Hematopoietic multipotent progenitor cell treated with erythropoietin and hydrocortisone succinate and interleukin-3 and kit ligand, for 15 days (in vitro differentiated cells): ENCODE measurements at regions not wholly inside any gene's neighbourhood (a gene's known extent, or its start where the extent isn't known, plus 50 kb on each side); places are given as distances from the start of the nearest gene placed in this dataset.
"Not testable (repeated sequence)": the region's sequence is repeated elsewhere in the genome, so short reads cannot be mapped to it uniquely, and the experiment has no call there.

Source experiments
- DNase-seq: peaks from one replicate; pipeline ENCODE4 v3.0.0-alpha.2; 2015; ENCODE audit warnings: low spot score

GRCh38 chr5:135157421-135158313 is 123.6 kb upstream of the PITX1 start:
- peak; percentile 42 for DNase-seq

- DNase-seq: no peak
Observed at GRCh38 chr5:135156715-135157404, 122.8 kb upstream of the PITX1 start.

DNA sequence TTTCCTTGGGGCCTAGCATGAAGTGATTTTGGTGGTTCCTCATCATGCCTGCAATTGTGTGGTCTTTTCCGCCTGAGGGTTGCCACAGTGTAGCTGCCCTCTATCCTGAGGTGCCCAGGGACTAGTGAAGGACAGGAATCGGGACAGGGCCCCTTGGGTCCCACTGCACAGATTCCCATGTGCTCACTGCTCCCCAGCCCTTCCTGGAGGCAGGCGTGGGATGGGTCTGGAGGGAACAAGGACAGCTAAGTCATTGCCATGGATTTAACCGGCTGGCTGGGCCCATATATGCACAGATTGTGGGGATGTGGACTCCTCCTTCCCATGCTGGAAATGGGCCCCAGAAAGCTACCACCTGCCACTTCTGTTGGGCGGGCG is 122.3 kb upstream of the PITX1 start:
- DNase-seq: no peak

- DNase-seq: no peak
Observed at GRCh38 chr5:135155616-135156214, 121.7 kb upstream of the PITX1 start.

- no peak for DNase-seq
Observed at GRCh38 chr5:135154961-135155360, 120.9 kb upstream of the PITX1 start.

DNA sequence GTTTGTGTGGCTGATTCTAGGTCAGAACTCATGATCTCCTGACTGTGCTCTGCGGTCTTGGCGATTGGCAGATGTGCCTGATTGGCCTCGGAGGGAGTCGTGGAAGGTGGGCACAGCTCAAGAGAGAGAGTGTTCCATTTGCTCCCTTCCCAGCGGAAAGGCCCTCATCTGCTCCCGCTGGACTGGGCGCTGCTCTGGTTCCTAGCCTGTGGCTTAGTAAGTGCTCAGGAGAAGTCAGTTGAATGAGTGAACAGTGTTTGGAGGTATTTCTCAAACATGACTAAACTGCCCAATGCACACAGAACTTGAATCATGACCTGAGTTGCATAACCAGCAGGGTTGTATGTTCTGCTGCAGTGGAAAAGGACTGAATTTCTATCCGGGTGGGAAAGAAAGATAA is 120.2 kb upstream of the PITX1 start:
- DNase-seq: no peak

- no peak for DNase-seq
Observed at GRCh38 chr5:135153661-135154060, 119.6 kb upstream of the PITX1 start.

GRCh38 chr5:135153259-135153658 is 119.2 kb upstream of the PITX1 start:
- no peak for DNase-seq

GRCh38 chr5:135151660-135152059 is 117.6 kb upstream of the PITX1 start:
- DNase-seq: not testable (repeated sequence)

- DNase-seq: no peak
Observed at GRCh38 chr5:135151256-135151655, 117.2 kb upstream of the PITX1 start.

DNA sequence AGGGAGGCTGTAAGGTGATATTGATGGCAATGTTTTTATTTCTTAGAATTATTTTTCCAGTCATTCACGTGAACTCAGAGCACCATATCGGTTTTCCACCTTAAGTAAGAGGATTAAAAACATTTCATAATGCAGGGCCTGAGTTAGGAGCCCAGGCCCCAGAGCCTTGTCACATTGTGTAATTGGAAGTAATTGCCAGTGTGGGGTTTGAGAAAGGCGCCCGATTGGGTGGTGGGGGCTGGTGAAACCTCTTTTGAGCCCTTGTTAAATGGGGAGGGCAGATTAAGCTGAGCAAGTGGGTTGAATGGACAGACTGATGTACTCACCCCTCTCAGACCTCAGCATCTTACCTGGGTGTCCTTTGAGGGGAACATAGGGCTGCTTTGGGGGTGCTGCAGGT is 116.7 kb upstream of the PITX1 start:
- no peak for DNase-seq

DNA sequence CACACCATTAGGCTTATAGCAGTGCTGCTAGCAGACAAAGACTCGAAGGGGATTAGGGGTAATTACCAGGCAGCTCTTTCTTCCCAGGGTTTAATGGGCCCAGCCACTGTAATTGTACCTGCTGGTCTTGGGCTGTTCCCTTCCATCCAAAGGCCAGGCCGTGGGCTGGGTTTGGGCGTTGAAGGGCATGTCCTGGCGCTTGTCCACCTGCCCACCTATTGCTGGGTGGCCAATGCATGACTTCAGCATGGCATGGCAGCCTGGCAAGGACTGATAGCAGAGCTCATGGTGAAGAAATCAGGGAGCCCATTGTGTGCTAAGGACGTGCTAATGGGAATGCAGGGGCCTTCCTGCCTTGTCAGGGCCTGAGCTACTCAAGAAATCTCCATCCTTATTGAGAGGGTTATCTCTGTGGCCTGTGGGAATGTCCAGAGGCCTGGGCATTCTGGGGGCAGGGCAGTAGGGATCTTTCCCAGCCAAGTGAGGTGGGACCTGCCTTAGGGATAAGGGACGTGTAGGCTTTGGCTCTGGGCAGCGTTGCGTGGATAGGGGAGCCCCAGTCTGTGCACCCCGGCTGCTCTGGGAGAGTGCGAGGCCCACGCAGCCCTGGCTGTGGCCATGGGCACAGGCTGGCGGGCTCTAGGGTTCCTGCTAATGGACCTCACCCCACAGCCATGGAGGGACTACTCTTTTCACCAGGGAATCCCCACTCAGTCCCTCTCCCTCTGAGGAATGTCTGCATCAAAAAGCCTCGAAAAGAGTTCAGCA is 116.1 kb upstream of the PITX1 start:
- DNase-seq: no peak

GRCh38 chr5:135149229-135149955 is 115.4 kb upstream of the PITX1 start:
- DNase-seq: no peak

- DNase-seq: no peak
Observed at GRCh38 chr5:135147294-135148090, 113.5 kb upstream of the PITX1 start.

GRCh38 chr5:135145985-135146384 is 112.0 kb upstream of the PITX1 start:
- DNase-seq: no peak

- not testable (repeated sequence) for DNase-seq
Observed at GRCh38 chr5:135143682-135144081, 109.7 kb upstream of the PITX1 start.

- DNase-seq: peak; percentile 26
Observed at GRCh38 chr5:135141303-135142268, 107.6 kb upstream of the PITX1 start.

- DNase-seq: no peak
Observed at GRCh38 chr5:135140446-135141204, 106.6 kb upstream of the PITX1 start.
